Mammary epithelial cell (primary cell): ENCODE measurements at regions not wholly inside any gene's neighbourhood (a gene's known extent, or its start where the extent isn't known, plus 50 kb on each side); places are given as distances from the start of the nearest gene placed in this dataset.

Experiments
- CTCF ChIP-seq, 2 donors: IDR thresholded peaks in 1 of 2; conservative IDR thresholded peaks in 1 of 2; 2 replicates each; pipeline ENCODE4 v1.5.1; 2011 to 2012; ENCODE audit warnings: inconsistent platforms in 2 of 2, low read length in 2 of 2, mild to moderate bottlenecking in 2 of 2, control low read depth in 1 of 2, low read depth in 1 of 2; ENCODE audit not compliant: insufficient read depth in 1 of 2; ENCODE audit errors: extremely low read depth in 1 of 2
- EZH2 ChIP-seq: IDR thresholded peaks from 2 replicates; pipeline ENCODE4 v1.6.1; 2012; ENCODE audit warnings: low read length, inconsistent platforms, borderline replicate concordance

DNA sequence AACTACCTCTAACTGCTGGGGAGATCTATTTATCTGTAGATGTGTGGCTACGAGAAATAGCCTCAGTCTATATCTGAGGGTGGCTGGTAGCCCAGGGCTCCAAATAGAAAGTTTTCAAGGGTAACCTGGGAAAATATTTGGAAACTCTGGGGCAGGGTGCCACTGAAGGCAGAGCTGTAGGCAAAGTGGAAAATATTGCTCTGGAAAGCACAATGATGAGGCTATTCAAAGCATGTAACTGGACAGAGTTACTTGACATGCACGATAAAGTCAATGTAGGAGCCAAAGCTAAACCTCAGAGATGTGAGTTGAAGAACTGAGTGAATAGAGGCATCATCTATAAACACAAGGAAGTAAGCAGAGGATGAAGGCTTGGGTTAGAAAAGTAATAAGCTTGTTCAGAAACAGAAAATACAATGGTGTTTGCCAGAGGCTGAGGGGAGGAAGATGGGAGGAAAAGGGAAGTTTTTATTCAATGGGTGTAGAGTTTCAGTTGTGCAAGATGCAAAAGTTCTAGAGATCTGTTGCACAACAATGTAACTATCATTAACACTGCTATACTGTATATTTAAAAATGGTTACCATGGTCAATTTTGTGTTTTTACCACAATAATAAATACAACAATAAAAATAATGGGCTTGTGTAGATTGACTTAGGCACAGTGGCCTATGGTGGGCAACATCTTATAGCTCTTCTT lies 171.6 kb downstream of the MBD2 start:
- TF ChIP-seq CTCF (conservative IDR thresholded peaks at IDR 0.05 in 1 of 2, IDR thresholded peaks at IDR 0.05 in 1 of 2; ENCODE audit: extremely low read depth in 1 of 2, insufficient read depth in 1 of 2, low read depth in 1 of 2, low read length in 2 of 2), result no peak
- no peak for TF ChIP-seq EZH2
